HPDE6-E6E7 (cell line): ENCODE measurements at regions not wholly inside any gene's neighbourhood (a gene's known extent, or its start where the extent isn't known, plus 50 kb on each side); places are given as distances from the start of the nearest gene placed in this dataset.

Experiments used
- DNase-seq: peaks from one replicate; pipeline ENCODE4 v3.0.0; 2011; ENCODE audit warnings: missing footprints; ENCODE audit errors: extremely low spot score

GRCh38 chr13:86731987-86732386 is 932.8 kb upstream of the SLITRK6 start:
- DNase-seq: no peak

GRCh38 chr13:86737334-86737932 is 933.7 kb upstream of the SLITRK5 start:
- no peak for DNase-seq

- DNase-seq: no peak
Observed at GRCh38 chr13:86741762-86742285, 929.3 kb upstream of the SLITRK5 start.

GRCh38 chr13:86757236-86757978 is 913.8 kb upstream of the SLITRK5 start:
- no peak for DNase-seq

GRCh38 chr13:86758116-86758515 is 913.1 kb upstream of the SLITRK5 start:
- DNase-seq: no peak

- no peak for DNase-seq
Observed at GRCh38 chr13:86760620-86761019, 910.6 kb upstream of the SLITRK5 start.

GRCh38 chr13:86765462-86765861 is 905.7 kb upstream of the SLITRK5 start:
- no peak for DNase-seq

GRCh38 chr13:86788616-86789015 is 882.6 kb upstream of the SLITRK5 start:
- DNase-seq: no peak

- DNase-seq: no peak
Observed at GRCh38 chr13:86792153-86792651, 879.0 kb upstream of the SLITRK5 start.

- no peak for DNase-seq
Observed at GRCh38 chr13:86795858-86796257, 875.3 kb upstream of the SLITRK5 start.

GRCh38 chr13:86810361-86810760 is 860.8 kb upstream of the SLITRK5 start:
- no peak for DNase-seq

- DNase-seq: no peak
Observed at GRCh38 chr13:86813198-86813597, 858.0 kb upstream of the SLITRK5 start.

- DNase-seq: no peak
Observed at GRCh38 chr13:86825410-86825809, 845.8 kb upstream of the SLITRK5 start.

GRCh38 chr13:86826232-86826631 is 844.9 kb upstream of the SLITRK5 start:
- no peak for DNase-seq

GRCh38 chr13:86830046-86830445 is 841.1 kb upstream of the SLITRK5 start:
- no peak for DNase-seq

GRCh38 chr13:86831084-86831483 is 840.1 kb upstream of the SLITRK5 start:
- no peak for DNase-seq

- DNase-seq: no peak
Observed at GRCh38 chr13:86838411-86839120, 832.6 kb upstream of the SLITRK5 start.

- no peak for DNase-seq
Observed at GRCh38 chr13:86839221-86839620, 832.0 kb upstream of the SLITRK5 start.

- DNase-seq: no peak
Observed at GRCh38 chr13:86840250-86841191, 830.6 kb upstream of the SLITRK5 start.

- DNase-seq: no peak
Observed at GRCh38 chr13:86841264-86841663, 829.9 kb upstream of the SLITRK5 start.

GRCh38 chr13:86846501-86846900 is 824.7 kb upstream of the SLITRK5 start:
- DNase-seq: peak; percentile 20
